ENCODE measurements at regions not wholly inside any gene's neighbourhood (a gene's known extent, or its start where the extent isn't known, plus 50 kb on each side); places are given as distances from the start of the nearest gene placed in this dataset.

GRCh38 chr11:93967944-93968343 is 53.2 kb upstream of the HEPHL1 start:
- Histone ChIP-seq H3K4me3 (ENCODE audit: low read depth in 2 of 2, low read length in 1 of 2) (no peak overlapping the region), H3F3A (replicated peaks; ENCODE audit: insufficient read depth) (no peaks in the 10 kb centered on the region), H3K36me3 (replicated peaks in 1 of 2; ENCODE audit: control insufficient read depth in 1 of 2, insufficient read depth in 2 of 2, low read length in 1 of 2) (no peaks in the 10 kb centered on the region), H3K4me2 (no peak overlapping the region), H3K27me3 (ENCODE audit: insufficient read depth) (no peaks in the 10 kb centered on the region), H3K9me2 (no peaks in the 10 kb centered on the region), H3K27ac (ENCODE audit: low read depth in 2 of 2, low read length in 1 of 2) (no peak overlapping the region), H4K20me1 (ENCODE audit: insufficient read depth) (no peaks in the 10 kb centered on the region), H3K4me1 (ENCODE audit: control insufficient read depth in 1 of 2, insufficient read depth in 2 of 2, low read depth in 1 of 2, low read length in 1 of 2) (no peaks in the 10 kb centered on the region), H3K9ac (no peak overlapping the region), H3K79me2 (ENCODE audit: insufficient read depth) (no peaks in the 10 kb centered on the region), H2AFZ (ENCODE audit: low read depth) (no peak overlapping the region), H3K9me3 (no peaks in the 10 kb centered on the region)
- POLR2A ChIA-PET = no interaction called here
- WGBS (ENCODE audit: low lambda C conversion rate) = 31% methylated on average over 5 of the region's 5 CpGs
- CTCF ChIA-PET = interaction anchor here (1.0 kb wide), 2 partner anchors 11 to 47 kb away, joined by 3 read pairs; no protein-coding TSS in a partner anchor
- no peak for DNase-seq
- TF ChIP-seq, protein P1, sequence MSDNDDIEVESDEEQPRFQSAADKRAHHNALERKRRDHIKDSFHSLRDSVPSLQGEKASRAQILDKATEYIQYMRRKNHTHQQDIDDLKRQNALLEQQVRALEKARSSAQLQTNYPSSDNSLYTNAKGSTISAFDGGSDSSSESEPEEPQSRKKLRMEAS (IDR thresholded peaks at IDR 0.05; ENCODE audit: low read depth) = no peak
- TF ChIP-seq TCF12 (IDR thresholded peaks at IDR 0.05) (no peak), SIN3A (IDR thresholded peaks at IDR 0.05; ENCODE audit: borderline replicate concordance, low read depth, low read length) (no peak), FOSL2 (IDR thresholded peaks at IDR 0.05; ENCODE audit: borderline replicate concordance, low read depth) (no peak), EP300 (IDR thresholded peaks at IDR 0.05; ENCODE audit: borderline replicate concordance in 1 of 2, low read depth in 1 of 2, low read length in 1 of 2) (no peak), RCOR1 (IDR thresholded peaks at IDR 0.05; ENCODE audit: low read length) (no peak), FOXJ3 (CRISPR knock-in tag; IDR thresholded peaks at IDR 0.05) (no peak), FOXM1 (IDR thresholded peaks at IDR 0.05; ENCODE audit: low read depth) (no peak), NFIC (IDR thresholded peaks at IDR 0.05; ENCODE audit: borderline replicate concordance) (no peak), PBX3 (IDR thresholded peaks at IDR 0.05) (no peak), CHD2 (IDR thresholded peaks at IDR 0.05; ENCODE audit: low read length, partially characterized antibody) (no peak), MEF2A (IDR thresholded peaks at IDR 0.05; ENCODE audit: borderline replicate concordance, low read depth) (no peak), POLR2AphosphoS5 (IDR thresholded peaks at IDR 0.05; ENCODE audit: low read depth, low read length) (no peak), YY1 (IDR thresholded peaks at IDR 0.05; ENCODE audit: low read depth) (no peak)
- TF ChIP-seq, protein P2, sequence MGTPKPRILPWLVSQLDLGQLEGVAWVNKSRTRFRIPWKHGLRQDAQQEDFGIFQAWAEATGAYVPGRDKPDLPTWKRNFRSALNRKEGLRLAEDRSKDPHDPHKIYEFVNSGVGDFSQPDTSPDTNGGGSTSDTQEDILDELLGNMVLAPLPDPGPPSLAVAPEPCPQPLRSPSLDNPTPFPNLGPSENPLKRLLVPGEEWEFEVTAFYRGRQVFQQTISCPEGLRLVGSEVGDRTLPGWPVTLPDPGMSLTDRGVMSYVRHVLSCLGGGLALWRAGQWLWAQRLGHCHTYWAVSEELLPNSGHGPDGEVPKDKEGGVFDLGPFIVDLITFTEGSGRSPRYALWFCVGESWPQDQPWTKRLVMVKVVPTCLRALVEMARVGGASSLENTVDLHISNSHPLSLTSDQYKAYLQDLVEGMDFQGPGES (IDR thresholded peaks at IDR 0.05; ENCODE audit: low read depth, low read length) = no peak
- TF ChIP-seq, protein P3, sequence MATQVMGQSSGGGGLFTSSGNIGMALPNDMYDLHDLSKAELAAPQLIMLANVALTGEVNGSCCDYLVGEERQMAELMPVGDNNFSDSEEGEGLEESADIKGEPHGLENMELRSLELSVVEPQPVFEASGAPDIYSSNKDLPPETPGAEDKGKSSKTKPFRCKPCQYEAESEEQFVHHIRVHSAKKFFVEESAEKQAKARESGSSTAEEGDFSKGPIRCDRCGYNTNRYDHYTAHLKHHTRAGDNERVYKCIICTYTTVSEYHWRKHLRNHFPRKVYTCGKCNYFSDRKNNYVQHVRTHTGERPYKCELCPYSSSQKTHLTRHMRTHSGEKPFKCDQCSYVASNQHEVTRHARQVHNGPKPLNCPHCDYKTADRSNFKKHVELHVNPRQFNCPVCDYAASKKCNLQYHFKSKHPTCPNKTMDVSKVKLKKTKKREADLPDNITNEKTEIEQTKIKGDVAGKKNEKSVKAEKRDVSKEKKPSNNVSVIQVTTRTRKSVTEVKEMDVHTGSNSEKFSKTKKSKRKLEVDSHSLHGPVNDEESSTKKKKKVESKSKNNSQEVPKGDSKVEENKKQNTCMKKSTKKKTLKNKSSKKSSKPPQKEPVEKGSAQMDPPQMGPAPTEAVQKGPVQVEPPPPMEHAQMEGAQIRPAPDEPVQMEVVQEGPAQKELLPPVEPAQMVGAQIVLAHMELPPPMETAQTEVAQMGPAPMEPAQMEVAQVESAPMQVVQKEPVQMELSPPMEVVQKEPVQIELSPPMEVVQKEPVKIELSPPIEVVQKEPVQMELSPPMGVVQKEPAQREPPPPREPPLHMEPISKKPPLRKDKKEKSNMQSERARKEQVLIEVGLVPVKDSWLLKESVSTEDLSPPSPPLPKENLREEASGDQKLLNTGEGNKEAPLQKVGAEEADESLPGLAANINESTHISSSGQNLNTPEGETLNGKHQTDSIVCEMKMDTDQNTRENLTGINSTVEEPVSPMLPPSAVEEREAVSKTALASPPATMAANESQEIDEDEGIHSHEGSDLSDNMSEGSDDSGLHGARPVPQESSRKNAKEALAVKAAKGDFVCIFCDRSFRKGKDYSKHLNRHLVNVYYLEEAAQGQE (IDR thresholded peaks at IDR 0.05; ENCODE audit: low read depth, low read length) = no peak
- TF ChIP-seq, protein P4, sequence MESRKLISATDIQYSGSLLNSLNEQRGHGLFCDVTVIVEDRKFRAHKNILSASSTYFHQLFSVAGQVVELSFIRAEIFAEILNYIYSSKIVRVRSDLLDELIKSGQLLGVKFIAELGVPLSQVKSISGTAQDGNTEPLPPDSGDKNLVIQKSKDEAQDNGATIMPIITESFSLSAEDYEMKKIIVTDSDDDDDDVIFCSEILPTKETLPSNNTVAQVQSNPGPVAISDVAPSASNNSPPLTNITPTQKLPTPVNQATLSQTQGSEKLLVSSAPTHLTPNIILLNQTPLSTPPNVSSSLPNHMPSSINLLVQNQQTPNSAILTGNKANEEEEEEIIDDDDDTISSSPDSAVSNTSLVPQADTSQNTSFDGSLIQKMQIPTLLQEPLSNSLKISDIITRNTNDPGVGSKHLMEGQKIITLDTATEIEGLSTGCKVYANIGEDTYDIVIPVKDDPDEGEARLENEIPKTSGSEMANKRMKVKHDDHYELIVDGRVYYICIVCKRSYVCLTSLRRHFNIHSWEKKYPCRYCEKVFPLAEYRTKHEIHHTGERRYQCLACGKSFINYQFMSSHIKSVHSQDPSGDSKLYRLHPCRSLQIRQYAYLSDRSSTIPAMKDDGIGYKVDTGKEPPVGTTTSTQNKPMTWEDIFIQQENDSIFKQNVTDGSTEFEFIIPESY (IDR thresholded peaks at IDR 0.05; ENCODE audit: borderline replicate concordance, low read depth) = no peak
- TF ChIP-seq, protein P5, sequence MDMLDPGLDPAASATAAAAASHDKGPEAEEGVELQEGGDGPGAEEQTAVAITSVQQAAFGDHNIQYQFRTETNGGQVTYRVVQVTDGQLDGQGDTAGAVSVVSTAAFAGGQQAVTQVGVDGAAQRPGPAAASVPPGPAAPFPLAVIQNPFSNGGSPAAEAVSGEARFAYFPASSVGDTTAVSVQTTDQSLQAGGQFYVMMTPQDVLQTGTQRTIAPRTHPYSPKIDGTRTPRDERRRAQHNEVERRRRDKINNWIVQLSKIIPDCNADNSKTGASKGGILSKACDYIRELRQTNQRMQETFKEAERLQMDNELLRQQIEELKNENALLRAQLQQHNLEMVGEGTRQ (IDR thresholded peaks at IDR 0.05; ENCODE audit: borderline replicate concordance, low read depth, low read length) = no peak
